ENCODE measurements at regions not wholly inside any gene's neighbourhood (a gene's known extent, or its start where the extent isn't known, plus 50 kb on each side); places are given as distances from the start of the nearest gene placed in this dataset.
A peak's percentile ranks its signal among the peaks of the same experiment; 100 is the strongest.

DNA sequence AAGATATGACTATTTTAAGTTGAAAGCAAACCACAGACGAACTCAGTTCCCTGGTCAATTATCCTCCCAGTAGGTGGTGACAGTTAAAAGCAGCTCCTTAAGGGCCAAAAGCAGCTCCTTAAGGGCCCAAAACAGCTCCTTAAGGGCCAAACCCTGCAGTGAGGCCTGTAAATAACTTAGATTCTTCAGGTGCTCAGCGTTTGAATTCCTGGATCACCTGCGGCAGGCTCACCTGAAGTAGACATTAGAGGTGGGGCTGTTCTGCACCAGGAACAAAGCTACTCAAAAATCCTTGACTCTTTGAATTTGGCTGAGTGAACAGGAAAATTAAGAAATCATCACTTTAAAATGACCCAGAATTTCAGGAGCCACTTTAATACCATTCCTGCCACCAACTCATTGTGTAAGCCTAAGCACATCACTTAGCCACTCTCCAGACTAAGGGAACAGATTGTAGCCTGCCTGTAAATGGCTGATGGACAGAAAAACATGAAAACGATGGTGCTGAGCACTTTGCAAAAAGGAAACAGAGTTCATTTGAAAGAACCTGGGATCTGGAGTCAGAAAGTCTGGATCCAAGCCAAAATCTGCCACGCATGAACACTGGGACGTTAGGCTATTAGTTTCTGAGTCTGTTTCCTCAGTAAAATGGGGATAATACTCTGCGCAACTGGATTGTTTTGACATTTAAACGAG is 126.9 kb downstream of the LRIG2 start:
- Histone ChIP-seq H3K4me2 (ENCODE audit: extremely low read depth, insufficient read depth, low read length) (no peak overlapping the region), H3K79me2 (ENCODE audit: control insufficient read depth, insufficient read depth, low read length) (no peaks in the 10 kb centered on the region), H3K4me3 (replicated peaks in 1 of 4; ENCODE audit: control extremely low read depth in 1 of 4, insufficient read depth in 1 of 4, low read depth in 3 of 4, low read length in 4 of 4) (no peak overlapping the region), H2AFZ (ENCODE audit: low read length) (no peak overlapping the region), H4K20me1 (ENCODE audit: control insufficient read depth, extremely low read depth, insufficient read depth, low read length) (no peaks in the 10 kb centered on the region), H3K36me3 (ENCODE audit: control insufficient read depth, insufficient read depth, low read length) (no peaks in the 10 kb centered on the region), H3K9ac (ENCODE audit: insufficient read depth, low read length) (no peak overlapping the region), H3K4me1 (ENCODE audit: control insufficient read depth, extremely low read depth, insufficient read depth, low read length) (no peaks in the 10 kb centered on the region), H3K27ac (ENCODE audit: insufficient read depth, low read length) (no peak overlapping the region), H3K27me3 (ENCODE audit: control insufficient read depth, insufficient read depth, low read length) (no peaks in the 10 kb centered on the region), H3K9me3 (ENCODE audit: control insufficient read depth, insufficient read depth, low read depth, low read length) (no peaks in the 10 kb centered on the region)
- no peak for TF ChIP-seq EZH2 (IDR thresholded peaks at IDR 0.05; ENCODE audit: low read length, missing control alignments)
- TF ChIP-seq, protein P1, sequence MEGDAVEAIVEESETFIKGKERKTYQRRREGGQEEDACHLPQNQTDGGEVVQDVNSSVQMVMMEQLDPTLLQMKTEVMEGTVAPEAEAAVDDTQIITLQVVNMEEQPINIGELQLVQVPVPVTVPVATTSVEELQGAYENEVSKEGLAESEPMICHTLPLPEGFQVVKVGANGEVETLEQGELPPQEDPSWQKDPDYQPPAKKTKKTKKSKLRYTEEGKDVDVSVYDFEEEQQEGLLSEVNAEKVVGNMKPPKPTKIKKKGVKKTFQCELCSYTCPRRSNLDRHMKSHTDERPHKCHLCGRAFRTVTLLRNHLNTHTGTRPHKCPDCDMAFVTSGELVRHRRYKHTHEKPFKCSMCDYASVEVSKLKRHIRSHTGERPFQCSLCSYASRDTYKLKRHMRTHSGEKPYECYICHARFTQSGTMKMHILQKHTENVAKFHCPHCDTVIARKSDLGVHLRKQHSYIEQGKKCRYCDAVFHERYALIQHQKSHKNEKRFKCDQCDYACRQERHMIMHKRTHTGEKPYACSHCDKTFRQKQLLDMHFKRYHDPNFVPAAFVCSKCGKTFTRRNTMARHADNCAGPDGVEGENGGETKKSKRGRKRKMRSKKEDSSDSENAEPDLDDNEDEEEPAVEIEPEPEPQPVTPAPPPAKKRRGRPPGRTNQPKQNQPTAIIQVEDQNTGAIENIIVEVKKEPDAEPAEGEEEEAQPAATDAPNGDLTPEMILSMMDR (conservative IDR thresholded peaks at IDR 0.05 in 1 of 2, IDR thresholded peaks at IDR 0.05 in 1 of 2; ENCODE audit: low read depth in 1 of 2, low read length in 2 of 2), result no peak
- peak in 1 of 2 donors; percentile 5 for DNase-seq (ENCODE audit: low read depth in 2 of 2)

DNA sequence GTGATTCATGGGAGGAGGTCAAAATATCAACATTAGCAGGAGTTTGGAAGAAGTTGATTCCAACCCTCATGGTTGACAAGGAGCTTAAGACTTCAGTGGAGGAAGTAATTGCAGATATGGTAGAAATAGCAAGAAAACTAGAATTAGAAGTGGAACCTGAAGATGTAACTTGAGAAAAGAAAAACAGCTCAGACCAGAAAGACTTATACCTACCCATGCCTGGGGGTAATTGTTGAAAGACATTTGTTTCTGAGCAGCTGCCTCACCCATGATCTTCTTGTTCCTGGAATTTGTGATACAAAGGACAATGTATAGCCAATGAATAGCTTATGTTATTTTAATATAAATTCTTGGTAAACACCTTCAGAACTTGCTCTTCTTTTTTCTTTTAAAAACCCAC is 128.6 kb downstream of the LRIG2 start:
- Histone ChIP-seq H3K9me3 (ENCODE audit: control insufficient read depth, insufficient read depth, low read depth, low read length) (no peaks in the 10 kb centered on the region), H2AFZ (ENCODE audit: low read length) (no peak overlapping the region), H3K4me3 (replicated peaks in 1 of 4; ENCODE audit: control extremely low read depth in 1 of 4, insufficient read depth in 1 of 4, low read depth in 3 of 4, low read length in 4 of 4) (no peak overlapping the region), H3K36me3 (ENCODE audit: control insufficient read depth, insufficient read depth, low read length) (no peaks in the 10 kb centered on the region), H3K27ac (ENCODE audit: insufficient read depth, low read length) (no peak overlapping the region), H3K9ac (ENCODE audit: insufficient read depth, low read length) (no peak overlapping the region), H3K79me2 (ENCODE audit: control insufficient read depth, insufficient read depth, low read length) (no peaks in the 10 kb centered on the region), H3K27me3 (ENCODE audit: control insufficient read depth, insufficient read depth, low read length) (no peaks in the 10 kb centered on the region), H3K4me1 (ENCODE audit: control insufficient read depth, extremely low read depth, insufficient read depth, low read length) (no peaks in the 10 kb centered on the region), H3K4me2 (ENCODE audit: extremely low read depth, insufficient read depth, low read length) (no peak overlapping the region), H4K20me1 (ENCODE audit: control insufficient read depth, extremely low read depth, insufficient read depth, low read length) (no peaks in the 10 kb centered on the region)
- no peak for DNase-seq (ENCODE audit: low read depth in 2 of 2)
- TF ChIP-seq, protein P1 (conservative IDR thresholded peaks at IDR 0.05 in 1 of 2, IDR thresholded peaks at IDR 0.05 in 1 of 2; ENCODE audit: low read depth in 1 of 2, low read length in 2 of 2), result no peak
- TF ChIP-seq EZH2 (IDR thresholded peaks at IDR 0.05; ENCODE audit: low read length, missing control alignments), result no peak

DNA sequence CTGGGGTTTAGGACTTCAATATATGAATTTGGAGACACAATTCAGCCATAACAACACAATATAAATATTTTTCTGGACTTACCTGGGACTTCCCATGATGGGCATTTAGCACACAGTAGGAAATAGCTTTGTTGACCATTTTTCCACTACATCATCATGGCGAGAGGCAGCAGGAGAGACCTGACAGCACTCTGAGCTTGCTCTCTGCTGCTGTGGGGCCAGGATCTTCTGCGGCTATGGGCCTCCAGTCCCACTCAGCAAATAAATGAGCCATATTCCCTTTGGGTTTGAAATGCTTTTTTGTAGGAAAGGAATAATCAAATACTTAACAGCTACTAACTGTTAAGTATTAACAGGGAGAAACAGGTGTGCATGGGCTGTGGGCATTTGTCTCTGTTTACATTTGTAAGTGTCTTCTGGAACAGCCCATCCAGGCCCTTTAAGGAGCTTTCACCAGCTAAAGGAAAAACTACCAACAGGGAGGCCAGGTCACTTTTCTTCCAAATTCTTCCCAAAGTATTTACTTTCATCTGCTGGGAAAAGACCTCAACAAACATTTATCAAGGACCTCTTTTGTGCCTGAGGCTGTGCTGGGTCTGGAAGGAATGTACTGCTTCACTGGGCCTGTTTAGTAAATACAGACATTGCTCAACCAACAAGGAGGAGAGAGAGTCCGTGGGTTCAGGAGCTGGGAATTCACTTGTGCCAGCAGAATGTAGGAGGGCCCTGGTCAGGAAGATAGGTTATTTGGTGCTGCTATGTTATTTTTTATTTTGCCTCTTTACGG is 133.2 kb downstream of the LRIG2 start:
- Histone ChIP-seq H3K4me1 (ENCODE audit: control insufficient read depth, extremely low read depth, insufficient read depth, low read length) (no peaks in the 10 kb centered on the region), H3K27ac (ENCODE audit: insufficient read depth, low read length) (no peak overlapping the region), H3K9me3 (ENCODE audit: control insufficient read depth, insufficient read depth, low read depth, low read length) (no peaks in the 10 kb centered on the region), H2AFZ (ENCODE audit: low read length) (no peak overlapping the region), H3K36me3 (ENCODE audit: control insufficient read depth, insufficient read depth, low read length) (no peaks in the 10 kb centered on the region), H4K20me1 (ENCODE audit: control insufficient read depth, extremely low read depth, insufficient read depth, low read length) (no peaks in the 10 kb centered on the region), H3K9ac (ENCODE audit: insufficient read depth, low read length) (no peak overlapping the region), H3K4me2 (ENCODE audit: extremely low read depth, insufficient read depth, low read length) (no peak overlapping the region), H3K4me3 (replicated peaks in 1 of 4; ENCODE audit: control extremely low read depth in 1 of 4, insufficient read depth in 1 of 4, low read depth in 3 of 4, low read length in 4 of 4) (no peak overlapping the region), H3K27me3 (ENCODE audit: control insufficient read depth, insufficient read depth, low read length) (no peaks in the 10 kb centered on the region), H3K79me2 (ENCODE audit: control insufficient read depth, insufficient read depth, low read length) (no peaks in the 10 kb centered on the region)
- no peak for DNase-seq (ENCODE audit: low read depth in 2 of 2)
- TF ChIP-seq EZH2 (IDR thresholded peaks at IDR 0.05; ENCODE audit: low read length, missing control alignments), result no peak
- TF ChIP-seq, protein P1 (conservative IDR thresholded peaks at IDR 0.05 in 1 of 2, IDR thresholded peaks at IDR 0.05 in 1 of 2; ENCODE audit: low read depth in 1 of 2, low read length in 2 of 2), result no peak
